ENCODE measurements at regions not wholly inside any gene's neighbourhood (a gene's known extent, or its start where the extent isn't known, plus 50 kb on each side); places are given as distances from the start of the nearest gene placed in this dataset.

GRCh38 chr20:18913701-18914100, 100.1 kb downstream of the SCP2D1 start:
- Histone ChIP-seq H3K27ac (ENCODE audit: low read depth, low read length) (no peak overlapping the region), H4K5ac (ENCODE audit: insufficient read length, low read depth, low read length) (no peak overlapping the region), H2BK5ac (ENCODE audit: low read depth, low read length) (no peak overlapping the region), H3K56ac (replicated peaks; ENCODE audit: insufficient read length, low read depth, low read length) (no peak overlapping the region), H2BK120ac (replicated peaks; ENCODE audit: low read depth, low read length) (no peak overlapping the region), H3K9me3 (ENCODE audit: insufficient read depth in 2 of 2, low read depth in 1 of 2, low read length in 1 of 2) (no peaks in the 10 kb centered on the region), H2BK12ac (ENCODE audit: low read depth, low read length) (no peak overlapping the region), H3K79me2 (ENCODE audit: control insufficient read depth in 1 of 2, insufficient read depth in 2 of 2, low read length in 2 of 2) (no peaks in the 10 kb centered on the region), H3K23ac (ENCODE audit: insufficient read length) (no peak overlapping the region), H3K18ac (ENCODE audit: extremely low read depth, low read length) (no peak overlapping the region), H3K27me3 (replicated peaks in 1 of 4; ENCODE audit: control insufficient read depth in 3 of 4, extremely low read depth in 1 of 4, insufficient read depth in 3 of 4, low read length in 3 of 4) (no peaks in the 10 kb centered on the region), H3K9ac (replicated peaks in 1 of 4; ENCODE audit: extremely low read depth in 1 of 4, low read depth in 3 of 4, low read length in 3 of 4) (no peak overlapping the region), H2AK5ac (ENCODE audit: low read depth, low read length) (no peak overlapping the region), H2BK20ac (ENCODE audit: low read length) (no peak overlapping the region), H3K79me1 (ENCODE audit: low read depth, low read length) (no peaks in the 10 kb centered on the region), H3K14ac (ENCODE audit: insufficient read length) (no peak overlapping the region), H3K4me3 (ENCODE audit: extremely low read depth in 1 of 4, insufficient read depth in 2 of 4, low read depth in 3 of 4, low read length in 4 of 4) (no peak overlapping the region), H4K91ac (replicated peaks; ENCODE audit: insufficient read length, low read length) (no peak overlapping the region), H3K4me1 (replicated peaks in 1 of 4; ENCODE audit: control insufficient read depth in 3 of 4, insufficient read depth in 4 of 4, low read length in 3 of 4) (peaks cover 0 to 2% (median 0%) of the 10 kb centered on the region in 4 experiments; a peak in 1 of 7 replicates), H2AFZ (ENCODE audit: low read length) (no peak overlapping the region), H3K4me2 (ENCODE audit: insufficient read depth in 1 of 2, low read depth in 2 of 2, low read length in 2 of 2) (no peak overlapping the region), H3K36me3 (ENCODE audit: control insufficient read depth in 2 of 4, insufficient read depth in 4 of 4, low read length in 3 of 4) (no peaks in the 10 kb centered on the region), H4K20me1 (replicated peaks in 1 of 2; ENCODE audit: control insufficient read depth in 1 of 2, insufficient read depth in 2 of 2, low read length in 2 of 2) (no peaks in the 10 kb centered on the region), H3K23me2 (ENCODE audit: low read depth, low read length) (no peaks in the 10 kb centered on the region), H3K4ac (replicated peaks; ENCODE audit: insufficient read length, low read depth, low read length) (no peak overlapping the region), H2BK15ac (ENCODE audit: low read length) (no peak overlapping the region), H4K8ac (ENCODE audit: extremely low read depth, insufficient read depth, low read length) (no peak overlapping the region)
- ChIA-PET CTCF (ENCODE audit: partially characterized antibody) (interaction anchor here (0.7 kb wide), 1 partner anchor 12 kb away, joined by 3 read pairs; no protein-coding TSS in a partner anchor), POLR2A (ENCODE audit: partially characterized antibody) (no interaction called here)
- DNase-seq (ENCODE audit: low read depth in 1 of 2, low spot score in 2 of 2), result no peak
- TF ChIP-seq TBP (IDR thresholded peaks at IDR 0.05; ENCODE audit: low read depth, low read length), result no peak
- no peak for FAIRE-seq
- 89% methylated on average over 1 of the region's 1 CpG; no CpG with 5 or more reads in 1 of the 2 experiments for WGBS, 2 experiments (ENCODE audit: extremely low coverage in 1 of 2, insufficient coverage in 1 of 2, insufficient read length in 1 of 2, insufficient replicate concordance in 2 of 2, low coverage in 1 of 2, low lambda C conversion rate in 2 of 2, missing lambda C conversion rate in 1 of 2)

Data from H1 (cell line).